BJ (cell line): ENCODE measurements at regions not wholly inside any gene's neighbourhood (a gene's known extent, or its start where the extent isn't known, plus 50 kb on each side); places are given as distances from the start of the nearest gene placed in this dataset.

Source experiments
- CTCF ChIA-PET: fragments of 350-600 bp; formaldehyde crosslinking; extraction: SDS; loops from one replicate; lab custom pipeline; 2021; ENCODE audit warnings: antibody characterized with exemption, inconsistent platforms; lab: Yijun Ruan, JAX
- POLR2A ChIA-PET: fragments of 300-600 bp; sonication (Branson Sonifier 250); formaldehyde crosslinking; extraction: SDS; loops from one replicate; lab custom pipeline; 2021; ENCODE audit warnings: antibody characterized with exemption; lab: Charles Lee
- DNase-seq: peaks from one replicate; pipeline ENCODE4 v3.0.0-alpha.2; 2011; ENCODE audit warnings: low read depth
- H3K27me3 ChIP-seq: 2 replicates; pipeline ENCODE4 v1.6.0; 2011; ENCODE audit warnings: low read length; ENCODE audit not compliant: control insufficient read depth, insufficient read depth
- H3K36me3 ChIP-seq: 2 replicates; pipeline ENCODE4 v1.5.1; 2011; ENCODE audit warnings: low read length; ENCODE audit not compliant: control insufficient read depth, insufficient read depth
- H3K4me3 ChIP-seq: 2 replicates; pipeline ENCODE4 v1.5.1; 2011; ENCODE audit warnings: low read depth, mild to moderate bottlenecking, control low read depth, low read length
- TF ChIP-seq, protein P1 (sequence below): IDR thresholded peaks from 2 replicates; pipeline ENCODE4 v1.5.1; 2011; ENCODE audit warnings: low read depth, mild to moderate bottlenecking, control low read depth, inconsistent platforms, low read length, moderate library complexity; ENCODE audit not compliant: insufficient read depth

DNA sequence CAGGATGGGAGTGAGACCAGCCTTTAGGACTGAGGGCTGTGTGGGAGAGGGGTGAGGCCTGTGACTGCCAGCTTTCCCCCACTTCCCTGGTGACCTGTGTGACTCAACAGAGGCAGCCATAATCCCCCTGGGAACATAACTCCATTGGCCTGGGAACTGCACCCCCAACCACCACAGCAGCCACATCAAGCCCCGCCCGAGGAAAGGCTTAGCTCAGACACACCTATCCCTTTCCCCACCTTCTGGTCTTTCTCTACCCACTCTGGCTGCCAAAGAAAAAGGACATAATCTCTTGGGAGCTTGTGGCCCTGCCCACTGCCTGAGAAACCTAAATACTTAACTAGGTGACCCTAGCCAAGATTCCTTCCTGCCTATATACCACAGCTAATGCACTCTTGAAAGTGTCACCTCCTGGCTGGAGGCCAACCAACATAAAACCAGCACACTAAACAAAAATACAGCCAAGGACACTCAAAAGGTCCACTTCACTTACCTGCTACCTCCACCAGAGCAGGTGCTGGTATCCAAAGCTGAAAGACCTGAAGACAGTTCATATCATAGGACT, 406.6 kb upstream of the CAMK1G start:
- CTCF ChIA-PET = interaction anchor here (0.7 to 1.2 kb wide), 3 partner anchors 27 to 100 kb away, joined by 3 to 5 read pairs (median 3); no protein-coding TSS in a partner anchor
- Histone ChIP-seq H3K36me3 (no peaks in the 10 kb centered on the region), H3K4me3 (no peak overlapping the region), H3K27me3 (no peaks in the 10 kb centered on the region)
- POLR2A ChIA-PET = no interaction called here
- DNase-seq = no peak
- TF ChIP-seq, protein P1, sequence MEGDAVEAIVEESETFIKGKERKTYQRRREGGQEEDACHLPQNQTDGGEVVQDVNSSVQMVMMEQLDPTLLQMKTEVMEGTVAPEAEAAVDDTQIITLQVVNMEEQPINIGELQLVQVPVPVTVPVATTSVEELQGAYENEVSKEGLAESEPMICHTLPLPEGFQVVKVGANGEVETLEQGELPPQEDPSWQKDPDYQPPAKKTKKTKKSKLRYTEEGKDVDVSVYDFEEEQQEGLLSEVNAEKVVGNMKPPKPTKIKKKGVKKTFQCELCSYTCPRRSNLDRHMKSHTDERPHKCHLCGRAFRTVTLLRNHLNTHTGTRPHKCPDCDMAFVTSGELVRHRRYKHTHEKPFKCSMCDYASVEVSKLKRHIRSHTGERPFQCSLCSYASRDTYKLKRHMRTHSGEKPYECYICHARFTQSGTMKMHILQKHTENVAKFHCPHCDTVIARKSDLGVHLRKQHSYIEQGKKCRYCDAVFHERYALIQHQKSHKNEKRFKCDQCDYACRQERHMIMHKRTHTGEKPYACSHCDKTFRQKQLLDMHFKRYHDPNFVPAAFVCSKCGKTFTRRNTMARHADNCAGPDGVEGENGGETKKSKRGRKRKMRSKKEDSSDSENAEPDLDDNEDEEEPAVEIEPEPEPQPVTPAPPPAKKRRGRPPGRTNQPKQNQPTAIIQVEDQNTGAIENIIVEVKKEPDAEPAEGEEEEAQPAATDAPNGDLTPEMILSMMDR = no peak

DNA sequence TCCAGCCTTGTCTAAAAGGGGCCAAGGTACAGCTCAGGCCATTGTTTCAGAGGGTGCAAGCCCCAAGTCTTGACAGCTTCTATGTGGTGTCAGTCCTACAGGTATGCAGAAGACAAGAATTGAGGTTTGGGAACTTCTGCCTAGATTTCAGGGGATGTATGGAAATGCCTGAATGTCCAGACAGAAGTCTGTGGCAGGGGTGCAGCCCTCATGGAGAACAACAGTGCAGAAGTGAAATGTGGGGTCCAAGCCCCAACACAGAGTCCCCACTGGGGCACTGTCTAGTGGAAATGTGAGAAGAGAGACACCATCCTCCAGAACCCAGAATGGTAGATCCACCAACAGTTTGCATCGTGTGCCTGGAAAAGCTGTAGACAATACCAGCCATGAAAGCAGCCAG, 400.3 kb upstream of the CAMK1G start:
- CTCF ChIA-PET = no interaction called here

DNA sequence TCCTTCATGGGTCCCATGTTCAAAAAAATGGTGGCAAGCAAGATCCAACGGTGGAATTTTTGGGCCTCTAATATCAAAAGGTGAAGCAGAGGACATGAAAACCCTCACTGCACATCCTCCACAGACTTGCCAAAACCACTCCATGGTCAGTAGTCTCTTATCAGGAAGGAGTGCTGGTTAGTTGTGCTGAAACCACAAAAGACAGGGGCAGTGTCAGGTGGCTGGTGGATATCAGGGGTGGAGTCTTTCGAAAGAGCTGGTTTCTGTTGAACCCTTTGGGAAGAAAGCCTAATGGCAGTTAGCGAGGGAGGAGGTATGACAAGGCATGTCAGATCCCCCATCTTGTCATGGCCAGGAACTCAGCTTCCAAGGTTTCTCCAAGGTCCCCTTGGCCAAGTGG, 395.9 kb upstream of the CAMK1G start:
- CTCF ChIA-PET = interaction anchor here (0.9 kb wide), 1 partner anchor 12 kb away, joined by 3 read pairs; no protein-coding TSS in a partner anchor
- TF ChIP-seq, protein P1 = no peak
- Histone ChIP-seq H3K4me3 (no peak overlapping the region), H3K36me3 (no peaks in the 10 kb centered on the region), H3K27me3 (no peaks in the 10 kb centered on the region)
- POLR2A ChIA-PET = no interaction called here
- no peak for DNase-seq

More for the DNA sequence above, 400.3 kb upstream of the CAMK1G start:
- Histone ChIP-seq H3K27me3 (no peaks in the 10 kb centered on the region), H3K36me3 (no peaks in the 10 kb centered on the region), H3K4me3 (no peak overlapping the region)
- TF ChIP-seq, protein P1 = no peak
- POLR2A ChIA-PET = no interaction called here
- no peak for DNase-seq

DNA sequence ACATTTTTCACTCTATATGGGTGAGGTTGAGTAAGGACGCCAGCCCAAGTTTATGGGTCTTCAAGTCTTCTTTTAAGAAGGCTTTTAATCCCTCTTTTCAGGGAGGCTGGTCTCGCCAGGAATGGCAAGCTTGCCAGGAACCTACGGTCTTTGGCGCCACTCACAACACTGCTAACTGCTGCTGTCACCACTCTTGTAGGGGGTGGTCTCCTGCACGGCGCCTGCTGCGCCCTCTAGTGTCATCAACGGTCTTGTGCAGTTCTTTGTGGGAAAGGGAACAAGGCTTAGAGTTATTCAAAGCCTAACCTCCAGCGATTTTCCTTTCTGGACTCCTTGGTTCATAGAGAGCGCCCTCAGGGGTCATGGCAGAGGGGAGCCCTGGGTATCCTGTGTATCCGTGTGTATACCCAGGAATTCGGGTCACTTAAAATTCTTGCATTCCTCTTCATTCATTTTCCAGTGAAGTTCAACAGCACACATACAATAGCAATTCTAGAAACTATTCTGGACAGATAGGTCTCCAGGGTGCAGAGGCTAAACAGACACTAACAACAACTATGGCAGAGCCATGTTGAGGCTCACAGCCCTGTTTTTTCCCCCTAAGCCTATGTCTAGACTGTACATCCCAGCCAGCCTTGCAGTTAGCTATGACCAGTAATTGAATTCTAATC, 392.8 kb upstream of the CAMK1G start:
- H3K36me3 ChIP-seq = no peaks in the 10 kb centered on the region
- POLR2A ChIA-PET = interaction anchor here (0.6 kb wide), 1 partner anchor 538 kb away, joined by 4 read pairs; no protein-coding TSS in a partner anchor
- DNase-seq = no peak
- CTCF ChIA-PET = interaction anchor here (0.6 to 1.8 kb wide), 8 partner anchors 16 to 775 kb away, joined by 3 to 5 read pairs (median 4); no protein-coding TSS in a partner anchor
- no peak overlapping the region for H3K4me3 ChIP-seq
- TF ChIP-seq, protein P1 = peak; percentile 75
- no peaks in the 10 kb centered on the region for H3K27me3 ChIP-seq

DNA sequence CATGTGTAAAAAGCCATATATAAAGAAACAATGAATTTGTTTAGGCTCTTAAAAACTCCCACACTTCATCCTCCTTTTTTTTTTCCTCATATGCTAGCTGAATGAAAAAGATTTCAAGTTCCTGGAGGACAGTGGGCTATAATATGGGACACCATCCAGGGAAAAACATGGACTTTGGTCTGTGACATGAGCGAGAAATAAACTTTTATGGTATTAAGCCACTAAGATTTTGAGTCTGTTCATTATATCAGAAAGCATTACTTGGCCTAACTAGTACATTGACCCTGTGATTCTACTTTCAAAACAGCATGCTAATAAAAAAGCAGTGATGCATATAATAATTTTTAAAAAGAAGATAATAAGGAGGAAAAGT, 392.3 kb upstream of the CAMK1G start:
- TF ChIP-seq, protein P1 = no peak
- CTCF ChIA-PET = interaction anchor here (0.6 to 1.5 kb wide), 3 partner anchors 33 to 775 kb away, joined by 3 to 5 read pairs (median 3); no protein-coding TSS in a partner anchor
- no peak overlapping the region for H3K4me3 ChIP-seq
- DNase-seq = no peak
- no peaks in the 10 kb centered on the region for H3K27me3 ChIP-seq
- H3K36me3 ChIP-seq = no peaks in the 10 kb centered on the region
- POLR2A ChIA-PET = no interaction called here
